ENCODE measurements at regions not wholly inside any gene's neighbourhood (a gene's known extent, or its start where the extent isn't known, plus 50 kb on each side); places are given as distances from the start of the nearest gene placed in this dataset.

DNA sequence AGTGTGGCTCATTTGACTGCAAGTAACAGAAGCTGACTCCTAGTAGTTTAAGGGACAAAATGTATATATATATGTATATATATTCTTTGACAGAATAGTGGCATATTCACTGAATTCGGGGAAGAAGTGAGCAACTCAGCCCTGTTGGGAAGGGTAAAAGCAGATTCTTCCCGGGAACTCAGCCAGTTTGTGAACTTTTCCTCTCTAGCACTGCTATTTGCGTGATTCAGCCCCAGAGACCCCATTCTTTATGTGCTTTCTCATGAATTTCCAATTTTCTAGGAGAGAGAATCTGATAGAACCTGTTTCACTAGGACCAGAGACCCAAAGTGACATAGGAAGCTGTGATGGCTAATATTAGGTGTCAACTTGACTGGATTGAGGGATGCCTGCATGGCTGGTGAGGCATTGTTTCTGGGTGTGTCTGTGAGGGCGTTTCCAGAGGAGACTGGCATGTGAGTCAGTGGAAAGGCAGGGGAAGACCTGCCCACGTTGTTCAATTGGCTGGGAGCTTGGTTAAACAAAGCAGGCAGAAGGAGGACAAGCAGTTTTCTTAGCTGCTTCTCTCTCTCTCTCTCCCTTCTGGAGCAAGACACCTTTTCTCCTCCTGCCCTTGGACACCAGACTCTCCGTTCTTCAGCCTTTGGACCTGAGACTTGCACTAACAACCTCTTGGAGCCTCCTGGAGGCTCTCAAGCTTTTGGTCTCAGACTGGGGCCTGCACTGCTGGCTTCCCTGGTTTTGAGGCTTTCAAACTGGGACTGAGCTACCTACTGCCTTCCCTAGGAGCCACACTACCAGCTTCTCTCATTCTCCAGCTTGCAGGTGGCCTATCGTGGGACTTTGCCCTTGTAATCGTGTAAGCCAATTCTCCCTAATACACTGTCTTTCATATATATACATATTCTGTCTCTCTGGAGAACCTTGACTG is 93.4 kb upstream of the KCNK1 start:
- no peak for DNase-seq

DNA sequence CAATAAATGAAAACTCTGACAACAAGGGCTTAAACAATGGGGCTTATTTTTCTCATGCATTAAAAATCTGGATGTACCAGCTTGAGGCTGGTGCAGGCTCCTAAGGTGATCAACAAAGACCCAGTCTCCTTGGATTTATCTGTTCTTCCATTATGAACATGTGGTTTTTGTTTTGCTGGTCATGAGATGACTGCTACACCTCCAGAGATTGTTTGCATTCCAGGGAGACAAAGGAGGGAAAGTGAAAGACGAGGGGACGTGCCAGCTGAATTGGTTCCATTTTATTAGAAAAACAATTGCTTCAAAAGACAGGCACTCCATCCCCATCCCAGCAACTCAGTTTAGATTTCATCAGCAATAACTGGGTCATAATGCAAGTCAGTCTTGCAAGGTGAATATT is 90.9 kb upstream of the KCNK1 start:
- no peak for DNase-seq

DNA sequence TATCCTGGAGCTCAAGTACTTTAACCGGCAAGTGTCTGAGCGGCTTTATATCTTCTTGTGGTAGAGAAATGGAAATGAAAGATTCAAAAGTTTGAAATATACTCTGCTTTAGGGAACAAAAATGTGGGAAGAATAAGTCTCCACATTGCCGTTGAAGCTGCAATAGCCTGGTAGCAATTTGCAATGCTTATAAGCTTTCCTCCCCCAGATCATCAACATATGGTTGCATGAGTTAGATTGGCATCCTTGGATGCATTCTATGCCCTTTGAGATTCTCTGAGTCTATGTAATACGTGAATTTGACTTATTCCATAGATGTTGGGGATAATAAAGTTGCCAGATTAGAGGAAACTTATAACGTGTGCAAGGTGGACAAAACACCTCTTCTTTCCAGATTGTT is 86.1 kb upstream of the KCNK1 start:
- no peak for DNase-seq

DNA sequence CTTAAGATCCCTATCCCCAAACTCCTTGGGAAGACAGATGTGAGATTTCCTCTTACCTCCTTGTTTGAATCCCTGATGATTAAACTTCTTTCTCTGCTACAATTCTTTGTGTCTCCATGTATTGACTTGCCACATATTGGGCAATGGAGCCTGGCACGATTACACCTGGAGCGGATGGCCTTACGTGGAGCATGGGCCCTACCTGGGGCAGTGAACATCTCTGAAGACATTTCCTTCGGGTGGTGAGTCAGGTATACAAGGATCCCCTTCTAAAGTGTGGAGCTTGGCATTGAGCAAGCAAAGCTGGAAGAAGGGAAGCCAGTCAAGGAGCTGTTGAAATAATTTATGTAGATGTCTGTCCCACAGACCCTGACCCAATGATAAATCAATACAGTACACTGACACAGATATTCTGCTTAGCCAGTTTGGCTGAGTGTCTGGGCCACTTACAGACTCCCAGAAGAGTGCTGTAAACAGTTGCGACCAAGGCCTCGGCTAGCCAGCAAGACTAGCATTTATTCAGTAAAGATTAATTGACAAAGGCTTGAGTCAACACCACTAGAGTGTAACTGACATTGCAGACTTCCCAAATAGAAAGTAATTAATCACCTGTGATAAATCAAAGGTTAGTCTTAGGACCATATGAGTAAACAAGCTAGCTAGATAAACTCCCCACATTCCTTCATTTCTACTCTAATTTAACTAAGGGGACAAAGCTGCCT is 83.1 kb upstream of the KCNK1 start:
- DNase-seq: no peak

DNA sequence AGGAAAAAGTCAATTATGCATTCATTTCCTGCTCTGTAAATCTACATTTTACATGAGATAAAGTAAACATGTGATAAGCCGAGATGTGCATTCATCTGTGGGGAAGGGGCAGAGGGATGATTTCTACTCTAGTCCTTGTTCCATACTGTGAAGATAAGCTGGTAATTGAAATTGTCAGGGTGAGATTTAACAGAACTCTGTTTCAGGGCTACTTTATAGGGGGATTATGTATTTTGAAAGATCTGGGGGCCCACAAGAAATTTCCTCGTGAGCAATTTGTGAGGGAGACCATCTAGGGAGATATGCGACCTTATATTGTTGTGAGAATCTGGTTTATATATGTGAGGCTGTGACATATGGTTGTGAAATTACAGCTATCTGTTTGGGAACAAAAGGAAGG is 73.1 kb upstream of the KCNK1 start:
- DNase-seq: no peak

DNA sequence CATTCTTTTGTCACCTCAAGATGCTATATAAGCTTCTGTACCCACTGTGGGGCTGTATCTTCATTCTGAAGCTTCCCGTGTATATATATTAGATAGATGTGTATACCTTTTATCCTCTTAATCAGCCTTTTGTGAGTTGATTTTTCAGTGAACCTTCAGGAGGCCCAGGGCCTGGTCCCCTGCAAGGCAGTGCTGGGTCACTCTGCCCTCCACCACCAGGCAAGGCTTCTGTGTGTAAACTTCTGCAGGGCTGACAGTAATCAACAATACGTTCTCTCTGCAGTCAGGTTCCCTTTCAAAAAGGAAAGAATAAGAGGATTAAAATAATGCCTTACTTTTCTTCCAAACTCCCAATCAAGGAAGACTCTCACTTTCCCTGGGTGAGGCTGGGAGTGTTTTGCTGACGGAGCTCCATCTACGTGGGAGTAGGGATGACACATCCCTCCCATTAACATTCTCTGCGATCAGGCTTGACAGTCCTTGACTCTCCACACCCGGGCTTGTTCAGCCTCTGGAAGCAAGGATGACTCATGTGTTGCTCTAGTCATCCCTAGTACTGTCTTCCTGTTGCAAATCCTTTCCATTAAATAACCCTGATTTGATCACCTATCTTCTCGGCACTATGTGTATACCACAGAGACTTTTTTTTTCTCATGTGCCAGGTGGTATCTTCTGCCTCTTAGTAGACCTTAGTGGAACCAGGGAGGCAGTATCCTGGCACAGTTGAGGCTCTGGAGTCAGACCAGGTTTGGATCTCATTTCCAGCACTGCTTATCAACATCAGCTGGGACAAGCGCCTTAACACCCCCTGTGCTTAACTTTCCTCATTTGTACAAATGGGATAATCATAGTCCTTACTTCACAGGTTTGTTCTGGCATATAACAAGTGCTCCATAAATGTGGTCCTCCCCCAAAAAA is 70.3 kb upstream of the KCNK1 start:
- DNase-seq: no peak

DNA sequence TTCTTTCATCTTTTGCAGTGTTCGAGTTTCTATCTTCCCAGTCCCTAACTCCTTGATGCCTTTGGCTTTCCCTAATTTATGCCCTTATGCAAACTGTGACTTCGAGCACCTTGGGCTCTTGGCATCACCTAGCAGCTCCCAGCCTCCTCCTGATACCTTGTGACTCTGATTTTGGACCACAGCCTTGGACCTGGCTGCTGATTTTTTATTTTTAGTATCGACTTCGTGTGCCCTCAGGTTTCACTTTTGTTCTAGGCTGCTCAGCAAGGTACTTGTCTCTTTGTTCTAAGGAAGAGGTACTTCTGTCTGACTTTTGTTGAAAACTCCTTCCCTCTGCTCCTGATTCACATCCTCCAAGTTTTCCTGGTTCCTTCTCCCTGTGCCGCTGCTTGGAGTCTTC is 69.6 kb upstream of the KCNK1 start:
- no peak for DNase-seq

DNA sequence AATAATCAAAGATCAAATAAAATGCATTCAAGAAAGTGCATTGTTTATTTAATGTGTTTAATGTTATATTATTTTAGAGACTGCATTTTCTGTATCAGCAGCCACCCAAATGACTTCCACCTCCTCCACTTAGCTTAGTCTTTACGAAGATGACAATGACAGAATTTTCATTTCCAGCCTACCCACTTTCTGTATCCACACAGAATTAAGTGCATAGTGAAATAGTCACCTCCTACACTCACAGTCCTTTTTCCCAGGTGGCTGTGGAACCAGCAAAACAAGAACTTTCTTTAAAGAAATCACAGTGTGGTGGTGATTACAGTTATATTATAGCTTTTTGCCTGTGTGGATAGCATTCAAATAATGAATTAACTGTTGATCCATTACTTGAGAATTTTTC is 66.2 kb upstream of the KCNK1 start:
- no peak for DNase-seq

DNA sequence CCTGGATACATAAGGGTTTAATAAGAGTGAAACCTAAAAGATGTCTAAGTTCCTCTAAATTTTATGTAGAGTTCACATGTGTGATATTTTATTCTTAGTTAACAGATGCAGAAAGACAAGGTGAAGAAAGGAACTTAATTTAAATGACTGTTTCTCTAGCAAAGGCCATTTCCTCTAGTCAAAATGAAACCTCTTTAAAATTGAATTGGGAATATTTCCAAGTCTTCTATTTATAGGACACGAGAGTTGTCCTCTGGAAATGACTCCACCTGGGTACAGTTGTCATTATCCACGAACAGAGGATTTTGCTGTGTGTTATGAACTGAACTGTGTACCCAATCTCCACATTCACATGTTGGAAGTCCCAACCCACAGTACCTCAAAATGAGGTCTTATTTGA is 64.5 kb upstream of the KCNK1 start:
- DNase-seq: no peak

DNA sequence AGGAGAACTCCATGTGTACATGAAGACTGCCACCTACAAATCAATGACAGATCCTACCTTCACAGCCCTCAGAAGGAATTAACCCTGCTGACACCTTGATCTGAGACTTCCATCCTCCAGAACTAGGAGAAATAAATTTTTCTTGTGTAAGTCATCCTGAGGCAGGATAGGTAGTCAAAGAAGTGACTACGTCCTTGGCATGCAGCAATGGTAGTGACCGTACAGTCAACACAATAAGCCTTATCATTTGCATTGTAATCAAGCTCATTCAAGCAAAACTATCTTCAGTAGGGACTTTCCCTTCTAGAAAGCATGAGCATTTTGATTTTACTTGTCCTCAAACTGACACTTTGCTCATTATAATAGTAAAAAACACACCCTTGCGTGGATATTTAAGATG is 64.0 kb upstream of the KCNK1 start:
- no peak for DNase-seq

DNA sequence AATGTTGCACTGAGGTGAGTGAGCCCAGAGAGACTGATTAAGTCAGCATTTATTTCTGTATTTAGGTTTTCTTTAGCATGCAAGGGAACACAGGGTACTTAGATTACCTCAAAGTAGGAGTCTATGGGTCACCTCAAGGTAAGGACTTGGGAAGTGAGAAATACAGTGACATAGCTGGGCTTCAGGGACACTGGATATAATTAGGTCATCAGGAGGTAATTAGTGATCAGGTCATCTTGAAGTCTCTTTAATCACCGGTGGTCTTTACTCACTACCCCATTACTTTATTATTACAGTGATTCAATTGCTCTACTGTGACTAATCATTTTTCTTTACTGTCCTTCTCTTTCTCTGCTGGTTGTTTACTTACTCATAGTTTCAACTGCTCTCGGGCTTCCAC is 59.9 kb upstream of the KCNK1 start:
- DNase-seq: no peak

DNA sequence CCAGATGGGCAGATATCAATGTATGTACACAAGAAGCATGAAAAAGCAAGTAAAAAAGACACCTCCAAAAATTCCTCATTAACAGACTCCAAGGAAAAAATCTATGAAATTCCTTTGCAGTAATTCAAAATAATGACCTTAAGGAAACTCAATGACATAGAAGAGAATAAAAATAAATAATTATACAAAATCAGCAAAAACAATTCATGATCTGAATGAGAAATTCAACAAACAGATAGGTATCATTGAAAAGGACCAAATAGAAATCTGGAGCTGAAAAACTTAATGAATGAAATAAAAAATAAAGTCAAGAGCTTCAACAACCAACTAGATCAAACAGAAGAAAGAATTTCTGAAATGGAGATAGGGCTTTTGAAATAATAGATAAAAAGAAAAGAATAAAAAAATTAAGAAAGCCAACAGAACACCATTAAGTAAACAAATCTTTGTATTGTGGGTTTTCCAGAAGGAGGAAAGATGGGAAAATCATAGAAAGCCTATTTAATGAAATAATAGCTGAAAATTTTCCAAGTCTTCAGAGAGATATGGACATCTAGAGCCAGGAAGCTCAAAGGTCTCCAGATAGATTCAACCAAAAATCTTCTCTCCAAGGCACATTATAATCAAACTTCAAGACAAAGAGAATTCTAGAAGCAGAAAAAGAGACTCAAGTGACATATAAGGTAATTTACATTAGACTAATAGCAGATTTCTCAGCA is 52.0 kb upstream of the KCNK1 start:
- DNase-seq: no peak
